DND-41 (cell line): ENCODE measurements at regions not wholly inside any gene's neighbourhood (a gene's known extent, or its start where the extent isn't known, plus 50 kb on each side); places are given as distances from the start of the nearest gene placed in this dataset.

Source experiments
- ATAC-seq: fragments of 200-7000 bp; cut with Tn5 transposase; 3 replicates; pipeline ENCODE4 v1.9.1; 2021; ENCODE audit warnings: low read depth; ENCODE audit not compliant: insufficient read depth
- DNase-seq: peaks from one replicate; pipeline ENCODE4 v3.0.0-alpha.2; 2020
- H2AFZ ChIP-seq: 2 replicates; pipeline ENCODE4 v1.6.0; 2012; ENCODE audit warnings: low read depth, low read length
- H3K27ac ChIP-seq: 2 replicates; pipeline ENCODE4 v1.5.1; 2012; ENCODE audit warnings: low read length, inconsistent platforms
- H3K27me3 ChIP-seq: fragments of 200-600 bp; sonication (generic); 2 replicates; pipeline ENCODE4 v1.6.0; 2012; ENCODE audit warnings: low read length, mild to moderate bottlenecking, inconsistent platforms; ENCODE audit not compliant: insufficient read depth, poor library complexity
- H3K36me3 ChIP-seq: 2 replicates; pipeline ENCODE4 v1.5.1; 2012; ENCODE audit warnings: low read length, inconsistent platforms; ENCODE audit not compliant: insufficient read depth
- H3K4me1 ChIP-seq: 2 replicates; pipeline ENCODE4 v1.5.1; 2012; ENCODE audit warnings: mild to moderate bottlenecking, low read length; ENCODE audit not compliant: insufficient read depth
- H3K4me2 ChIP-seq: 2 replicates; pipeline ENCODE4 v1.6.0; 2012; ENCODE audit warnings: mild to moderate bottlenecking, moderate library complexity, low read length, inconsistent platforms; ENCODE audit not compliant: insufficient read depth
- H3K4me3 ChIP-seq, 2 experiments: fragments of 200-600 bp in 1 of 2; shearing (Covaris generic) in 1 of 2; 2 replicates each; pipeline ENCODE4 v1.5.1; 2012 to 2016; ENCODE audit warnings: inconsistent platforms in 2 of 2, low read length in 2 of 2, mild to moderate bottlenecking in 2 of 2, low read depth in 1 of 2, moderate library complexity in 1 of 2
- H3K79me2 ChIP-seq: 2 replicates; pipeline ENCODE4 v1.6.0; 2012; ENCODE audit warnings: low read length, inconsistent platforms; ENCODE audit not compliant: insufficient read depth
- H3K9ac ChIP-seq: 2 replicates; pipeline ENCODE4 v1.6.0; 2012; ENCODE audit warnings: low read depth, mild to moderate bottlenecking, inconsistent platforms, low read length, moderate library complexity
- H3K9me3 ChIP-seq: 2 replicates; pipeline ENCODE4 v1.5.1; 2012; ENCODE audit warnings: low read length, moderate library complexity, mild to moderate bottlenecking, inconsistent platforms; ENCODE audit not compliant: insufficient read depth, severe bottlenecking
- H4K20me1 ChIP-seq: 2 replicates; pipeline ENCODE4 v1.6.0; 2012; ENCODE audit warnings: low read length; ENCODE audit not compliant: insufficient read depth
- CTCF ChIP-seq: IDR thresholded peaks from 2 replicates; pipeline ENCODE4 v1.5.1; 2012; ENCODE audit warnings: borderline replicate concordance, low read length, moderate library complexity, mild to moderate bottlenecking; ENCODE audit not compliant: poor library complexity, severe bottlenecking; ENCODE audit errors: extremely low read depth
- EZH2 ChIP-seq: IDR thresholded peaks from 3 replicates; pipeline ENCODE4 v1.6.1; 2012; ENCODE audit warnings: borderline replicate concordance, low read depth, mild to moderate bottlenecking, moderate library complexity, low read length, inconsistent platforms; ENCODE audit not compliant: severe bottlenecking

- Histone ChIP-seq H2AFZ (no peak overlapping the region), H3K9me3 (no peaks in the 10 kb centered on the region), H3K4me2 (no peak overlapping the region), H3K36me3 (no peaks in the 10 kb centered on the region), H3K4me3 (no peak overlapping the region), H3K9ac (no peak overlapping the region), H4K20me1 (no peaks in the 10 kb centered on the region), H3K27ac (no peak overlapping the region), H3K4me1 (no peaks in the 10 kb centered on the region), H3K79me2 (no peaks in the 10 kb centered on the region), H3K27me3 (no peaks in the 10 kb centered on the region)
- no peak for TF ChIP-seq EZH2
- no peak for TF ChIP-seq CTCF
- ATAC-seq (no peak), DNase-seq (no peak)
These were observed 130.4 kb upstream of the PARP11 start for GRCh38 chr12:4003576-4003975.

- DNase-seq (no peak), ATAC-seq (no peak)
- Histone ChIP-seq H4K20me1 (no peaks in the 10 kb centered on the region), H3K4me3 (no peak overlapping the region), H3K36me3 (no peaks in the 10 kb centered on the region), H3K4me2 (no peak overlapping the region), H3K79me2 (no peaks in the 10 kb centered on the region), H3K27me3 (no peaks in the 10 kb centered on the region), H2AFZ (no peak overlapping the region), H3K9ac (no peak overlapping the region), H3K4me1 (no peaks in the 10 kb centered on the region), H3K27ac (no peak overlapping the region), H3K9me3 (no peaks in the 10 kb centered on the region)
- TF ChIP-seq CTCF = no peak
- no peak for TF ChIP-seq EZH2
These were observed 129.4 kb upstream of the PARP11 start for GRCh38 chr12:4002601-4003000.

- no peak overlapping the region for H3K4me3 ChIP-seq
- H3K27ac ChIP-seq = no peak overlapping the region
- H4K20me1 ChIP-seq = no peaks in the 10 kb centered on the region
- no peaks in the 10 kb centered on the region for H3K9me3 ChIP-seq
- no peak overlapping the region for H3K9ac ChIP-seq
- H3K36me3 ChIP-seq = no peaks in the 10 kb centered on the region
- H3K79me2 ChIP-seq = no peaks in the 10 kb centered on the region
- H2AFZ ChIP-seq = no peak overlapping the region
- H3K27me3 ChIP-seq = peaks cover 2% of the 10 kb centered on the region
- H3K4me2 ChIP-seq = no peak overlapping the region
- DNase-seq (no peak), ATAC-seq (no peak)
- TF ChIP-seq EZH2 = no peak
- no peak for TF ChIP-seq CTCF
- no peaks in the 10 kb centered on the region for H3K4me1 ChIP-seq
These were observed 128.6 kb upstream of the PARP11 start for GRCh38 chr12:4001841-4002240.

- Histone ChIP-seq H3K79me2 (no peaks in the 10 kb centered on the region), H3K36me3 (no peaks in the 10 kb centered on the region), H4K20me1 (no peaks in the 10 kb centered on the region), H3K4me3 (no peak overlapping the region), H3K4me1 (no peaks in the 10 kb centered on the region), H2AFZ (no peak overlapping the region), H3K27me3 (peaks cover 2% of the 10 kb centered on the region), H3K4me2 (no peak overlapping the region), H3K27ac (no peak overlapping the region), H3K9me3 (no peaks in the 10 kb centered on the region), H3K9ac (no peak overlapping the region)
- ATAC-seq = no peak
- TF ChIP-seq EZH2 (no peak), CTCF (no peak)
- DNase-seq = no peak
These were observed 127.8 kb upstream of the PARP11 start for GRCh38 chr12:4001031-4001430.
